Gastroesophageal sphincter (tissue), 3 donors: ENCODE measurements at regions not wholly inside any gene's neighbourhood (a gene's known extent, or its start where the extent isn't known, plus 50 kb on each side); places are given as distances from the start of the nearest gene placed in this dataset.

ENCODE experiments used
- CTCF ChIP-seq, 4 experiments: fragments of 200-600 bp in 2 of 4; fragments of 450-650 bp in 2 of 4; sonication (generic) in 1 of 4; IDR thresholded peaks; one replicate each; pipeline ENCODE4 v1.5.1; 2017 to 2019; ENCODE audit warnings: antibody characterized with exemption in 4 of 4, mild to moderate bottlenecking in 2 of 4, moderate library complexity in 2 of 4
- EP300 ChIP-seq: sonication (generic); formaldehyde crosslinking; IDR thresholded peaks from one replicate; pipeline ENCODE4 v1.6.1; 2017; ENCODE audit warnings: antibody characterized with exemption, mild to moderate bottlenecking
- POLR2A ChIP-seq, 2 donors: fragments of 450-650 bp; IDR thresholded peaks; one replicate each; pipeline ENCODE4 v1.6.1; 2017; ENCODE audit warnings: antibody characterized with exemption in 2 of 2, mild to moderate bottlenecking in 2 of 2, moderate library complexity in 1 of 2
- POLR2AphosphoS5 ChIP-seq: sonication (generic); formaldehyde crosslinking; IDR thresholded peaks from one replicate; pipeline ENCODE4 v1.6.1; 2017; ENCODE audit warnings: antibody characterized with exemption

- no peak for TF ChIP-seq CTCF (IDR thresholded peaks at IDR 0.05)
- no peak for TF ChIP-seq EP300
- no peak for TF ChIP-seq POLR2A (IDR thresholded peaks at IDR 0.05)
- no peak for TF ChIP-seq POLR2AphosphoS5
Observed at GRCh38 chr2:23323917-23324680, 60.9 kb upstream of the KLHL29 start.
